ENCODE measurements at regions not wholly inside any gene's neighbourhood (a gene's known extent, or its start where the extent isn't known, plus 50 kb on each side); places are given as distances from the start of the nearest gene placed in this dataset.

DNA sequence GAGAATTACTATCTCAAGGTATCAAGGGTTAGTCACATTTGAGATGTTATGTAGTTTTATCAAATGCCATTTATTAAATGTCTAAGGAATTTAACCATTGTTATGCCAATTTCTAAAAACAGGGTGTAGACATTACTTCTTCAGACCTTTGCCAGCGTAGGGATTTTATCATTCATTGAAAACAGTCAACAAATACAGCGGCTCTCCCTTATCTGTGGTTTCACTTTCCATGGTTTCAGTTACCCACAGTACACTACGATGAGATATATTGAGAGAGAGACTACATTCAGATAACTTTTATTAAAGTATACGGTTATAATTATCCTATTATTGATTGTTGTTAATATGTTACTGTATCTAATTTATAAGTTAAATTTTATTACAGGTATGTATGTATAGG is 234.7 kb downstream of the TMX3 start:
- Histone ChIP-seq H3K27ac (ENCODE audit: low read depth in 1 of 2, low read length in 2 of 2) (no peak overlapping the region), H3K4me3 (ENCODE audit: low read depth in 1 of 3, low read length in 3 of 3) (no peak overlapping the region), H3K36me3 (ENCODE audit: control insufficient read depth in 4 of 4, insufficient read depth in 3 of 4, low read depth in 1 of 4, low read length in 3 of 4) (no peaks in the 10 kb centered on the region), H3K4me1 (ENCODE audit: control insufficient read depth in 4 of 4, insufficient read depth in 4 of 4, low read length in 3 of 4) (no peaks in the 10 kb centered on the region), H3K27me3 (ENCODE audit: control insufficient read depth in 4 of 4, insufficient read depth in 4 of 4, low read length in 3 of 4) (no peaks in the 10 kb centered on the region), H3K9ac (ENCODE audit: low read depth in 1 of 2, low read length in 2 of 2) (no peak overlapping the region), H3K9me3 (ENCODE audit: control insufficient read depth in 4 of 4, low read length in 3 of 4) (no peaks in the 10 kb centered on the region)
- 62% methylated on average over 4 of the region's 4 CpGs for WGBS
- no peak for TF ChIP-seq TAF1 (conservative IDR thresholded peaks at IDR 0.05)
- TF ChIP-seq, protein P1, sequence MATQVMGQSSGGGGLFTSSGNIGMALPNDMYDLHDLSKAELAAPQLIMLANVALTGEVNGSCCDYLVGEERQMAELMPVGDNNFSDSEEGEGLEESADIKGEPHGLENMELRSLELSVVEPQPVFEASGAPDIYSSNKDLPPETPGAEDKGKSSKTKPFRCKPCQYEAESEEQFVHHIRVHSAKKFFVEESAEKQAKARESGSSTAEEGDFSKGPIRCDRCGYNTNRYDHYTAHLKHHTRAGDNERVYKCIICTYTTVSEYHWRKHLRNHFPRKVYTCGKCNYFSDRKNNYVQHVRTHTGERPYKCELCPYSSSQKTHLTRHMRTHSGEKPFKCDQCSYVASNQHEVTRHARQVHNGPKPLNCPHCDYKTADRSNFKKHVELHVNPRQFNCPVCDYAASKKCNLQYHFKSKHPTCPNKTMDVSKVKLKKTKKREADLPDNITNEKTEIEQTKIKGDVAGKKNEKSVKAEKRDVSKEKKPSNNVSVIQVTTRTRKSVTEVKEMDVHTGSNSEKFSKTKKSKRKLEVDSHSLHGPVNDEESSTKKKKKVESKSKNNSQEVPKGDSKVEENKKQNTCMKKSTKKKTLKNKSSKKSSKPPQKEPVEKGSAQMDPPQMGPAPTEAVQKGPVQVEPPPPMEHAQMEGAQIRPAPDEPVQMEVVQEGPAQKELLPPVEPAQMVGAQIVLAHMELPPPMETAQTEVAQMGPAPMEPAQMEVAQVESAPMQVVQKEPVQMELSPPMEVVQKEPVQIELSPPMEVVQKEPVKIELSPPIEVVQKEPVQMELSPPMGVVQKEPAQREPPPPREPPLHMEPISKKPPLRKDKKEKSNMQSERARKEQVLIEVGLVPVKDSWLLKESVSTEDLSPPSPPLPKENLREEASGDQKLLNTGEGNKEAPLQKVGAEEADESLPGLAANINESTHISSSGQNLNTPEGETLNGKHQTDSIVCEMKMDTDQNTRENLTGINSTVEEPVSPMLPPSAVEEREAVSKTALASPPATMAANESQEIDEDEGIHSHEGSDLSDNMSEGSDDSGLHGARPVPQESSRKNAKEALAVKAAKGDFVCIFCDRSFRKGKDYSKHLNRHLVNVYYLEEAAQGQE (IDR thresholded peaks at IDR 0.05): no peak
- TF ChIP-seq NR2F2 (IDR thresholded peaks at IDR 0.05): no peak
- TF ChIP-seq, protein P2, sequence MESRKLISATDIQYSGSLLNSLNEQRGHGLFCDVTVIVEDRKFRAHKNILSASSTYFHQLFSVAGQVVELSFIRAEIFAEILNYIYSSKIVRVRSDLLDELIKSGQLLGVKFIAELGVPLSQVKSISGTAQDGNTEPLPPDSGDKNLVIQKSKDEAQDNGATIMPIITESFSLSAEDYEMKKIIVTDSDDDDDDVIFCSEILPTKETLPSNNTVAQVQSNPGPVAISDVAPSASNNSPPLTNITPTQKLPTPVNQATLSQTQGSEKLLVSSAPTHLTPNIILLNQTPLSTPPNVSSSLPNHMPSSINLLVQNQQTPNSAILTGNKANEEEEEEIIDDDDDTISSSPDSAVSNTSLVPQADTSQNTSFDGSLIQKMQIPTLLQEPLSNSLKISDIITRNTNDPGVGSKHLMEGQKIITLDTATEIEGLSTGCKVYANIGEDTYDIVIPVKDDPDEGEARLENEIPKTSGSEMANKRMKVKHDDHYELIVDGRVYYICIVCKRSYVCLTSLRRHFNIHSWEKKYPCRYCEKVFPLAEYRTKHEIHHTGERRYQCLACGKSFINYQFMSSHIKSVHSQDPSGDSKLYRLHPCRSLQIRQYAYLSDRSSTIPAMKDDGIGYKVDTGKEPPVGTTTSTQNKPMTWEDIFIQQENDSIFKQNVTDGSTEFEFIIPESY (IDR thresholded peaks at IDR 0.05): no peak
- no peak for TF ChIP-seq JUND (IDR thresholded peaks at IDR 0.05)
- no peak for TF ChIP-seq YY1 (IDR thresholded peaks at IDR 0.05)
- TF ChIP-seq FOXA1 (IDR thresholded peaks at IDR 0.05): no peak
- no peak for TF ChIP-seq EGR1 (IDR thresholded peaks at IDR 0.05; ENCODE audit: low read depth in 2 of 2)
- no peak for TF ChIP-seq SP1 (IDR thresholded peaks at IDR 0.05)
- TF ChIP-seq, protein P3, sequence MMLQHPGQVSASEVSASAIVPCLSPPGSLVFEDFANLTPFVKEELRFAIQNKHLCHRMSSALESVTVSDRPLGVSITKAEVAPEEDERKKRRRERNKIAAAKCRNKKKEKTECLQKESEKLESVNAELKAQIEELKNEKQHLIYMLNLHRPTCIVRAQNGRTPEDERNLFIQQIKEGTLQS (IDR thresholded peaks at IDR 0.05): no peak
- no peak for TF ChIP-seq HNF4G (IDR thresholded peaks at IDR 0.05)
- no peak for TF ChIP-seq RXRA (IDR thresholded peaks at IDR 0.05)
- no peak for TF ChIP-seq RAD21 (IDR thresholded peaks at IDR 0.05)
- no peak for TF ChIP-seq GABPA (IDR thresholded peaks at IDR 0.05 in 1 of 2, conservative IDR thresholded peaks at IDR 0.05 in 1 of 2)
- no peak for TF ChIP-seq HNF4A (conservative IDR thresholded peaks at IDR 0.05)
- TF ChIP-seq, protein P4, sequence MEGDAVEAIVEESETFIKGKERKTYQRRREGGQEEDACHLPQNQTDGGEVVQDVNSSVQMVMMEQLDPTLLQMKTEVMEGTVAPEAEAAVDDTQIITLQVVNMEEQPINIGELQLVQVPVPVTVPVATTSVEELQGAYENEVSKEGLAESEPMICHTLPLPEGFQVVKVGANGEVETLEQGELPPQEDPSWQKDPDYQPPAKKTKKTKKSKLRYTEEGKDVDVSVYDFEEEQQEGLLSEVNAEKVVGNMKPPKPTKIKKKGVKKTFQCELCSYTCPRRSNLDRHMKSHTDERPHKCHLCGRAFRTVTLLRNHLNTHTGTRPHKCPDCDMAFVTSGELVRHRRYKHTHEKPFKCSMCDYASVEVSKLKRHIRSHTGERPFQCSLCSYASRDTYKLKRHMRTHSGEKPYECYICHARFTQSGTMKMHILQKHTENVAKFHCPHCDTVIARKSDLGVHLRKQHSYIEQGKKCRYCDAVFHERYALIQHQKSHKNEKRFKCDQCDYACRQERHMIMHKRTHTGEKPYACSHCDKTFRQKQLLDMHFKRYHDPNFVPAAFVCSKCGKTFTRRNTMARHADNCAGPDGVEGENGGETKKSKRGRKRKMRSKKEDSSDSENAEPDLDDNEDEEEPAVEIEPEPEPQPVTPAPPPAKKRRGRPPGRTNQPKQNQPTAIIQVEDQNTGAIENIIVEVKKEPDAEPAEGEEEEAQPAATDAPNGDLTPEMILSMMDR (IDR thresholded peaks at IDR 0.05; ENCODE audit: low read depth, low read length, missing input control): no peak
- no peak for TF ChIP-seq FOXA2 (IDR thresholded peaks at IDR 0.05)
- TF ChIP-seq, protein P5, sequence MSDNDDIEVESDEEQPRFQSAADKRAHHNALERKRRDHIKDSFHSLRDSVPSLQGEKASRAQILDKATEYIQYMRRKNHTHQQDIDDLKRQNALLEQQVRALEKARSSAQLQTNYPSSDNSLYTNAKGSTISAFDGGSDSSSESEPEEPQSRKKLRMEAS (IDR thresholded peaks at IDR 0.05): no peak
- DNase-seq (ENCODE audit: low spot score): no peak

All from liver (tissue), 8 donors.